Fibroblast of peridontal ligament (primary cell): ENCODE measurements at regions not wholly inside any gene's neighbourhood (a gene's known extent, or its start where the extent isn't known, plus 50 kb on each side); places are given as distances from the start of the nearest gene placed in this dataset.
"Not testable (repeated sequence)": the region's sequence is repeated elsewhere in the genome, so short reads cannot be mapped to it uniquely, and the experiment has no call there.

Source experiments
- DNase-seq: peaks from one replicate; pipeline ENCODE4 v3.0.0-alpha.2; 2010; ENCODE audit errors: extremely low read depth

- no peak for DNase-seq
Observed at GRCh38 chr4:169934794-169935429, 91.3 kb downstream of the MFAP3L start.

- DNase-seq = no peak
Observed at GRCh38 chr4:169933531-169933930, 92.7 kb downstream of the MFAP3L start.

GRCh38 chr4:169931964-169932363, 94.2 kb downstream of the MFAP3L start:
- DNase-seq = no peak

- DNase-seq = not testable (repeated sequence)
Observed at GRCh38 chr4:169930755-169931154, 95.4 kb downstream of the MFAP3L start.

GRCh38 chr4:169927280-169927679, 98.9 kb downstream of the MFAP3L start:
- DNase-seq = no peak

GRCh38 chr4:169925678-169926077, 100.5 kb downstream of the MFAP3L start:
- no peak for DNase-seq

- no peak for DNase-seq
Observed at GRCh38 chr4:169922632-169923276, 103.4 kb downstream of the MFAP3L start.

- DNase-seq = no peak
Observed at GRCh38 chr4:169921732-169922131, 104.5 kb downstream of the MFAP3L start.

- DNase-seq = no peak
Observed at GRCh38 chr4:169921237-169921636, 105.0 kb downstream of the MFAP3L start.

GRCh38 chr4:169919194-169920124, 106.7 kb downstream of the MFAP3L start:
- not testable (repeated sequence) for DNase-seq

GRCh38 chr4:169915545-169915944, 110.7 kb downstream of the MFAP3L start:
- DNase-seq = no peak

- DNase-seq = no peak
Observed at GRCh38 chr4:169914866-169915265, 111.3 kb downstream of the MFAP3L start.

- no peak for DNase-seq
Observed at GRCh38 chr4:169912996-169913395, 113.2 kb downstream of the MFAP3L start.

GRCh38 chr4:169909897-169910296, 116.3 kb downstream of the MFAP3L start:
- no peak for DNase-seq

- no peak for DNase-seq
Observed at GRCh38 chr4:169909479-169909878, 116.7 kb downstream of the MFAP3L start.

- DNase-seq = no peak
Observed at GRCh38 chr4:169907705-169908104, 118.5 kb downstream of the MFAP3L start.

- no peak for DNase-seq
Observed at GRCh38 chr4:169906821-169907220, 119.4 kb downstream of the MFAP3L start.

- no peak for DNase-seq
Observed at GRCh38 chr4:169906104-169906503, 120.1 kb downstream of the MFAP3L start.

GRCh38 chr4:169902658-169903345, 123.4 kb downstream of the MFAP3L start:
- no peak for DNase-seq

GRCh38 chr4:169900241-169900845, 125.9 kb downstream of the MFAP3L start:
- DNase-seq = no peak

GRCh38 chr4:169899295-169899694, 126.9 kb downstream of the MFAP3L start:
- no peak for DNase-seq

- no peak for DNase-seq
Observed at GRCh38 chr4:169898095-169898494, 128.1 kb downstream of the MFAP3L start.
